ENCODE measurements at regions not wholly inside any gene's neighbourhood (a gene's known extent, or its start where the extent isn't known, plus 50 kb on each side); places are given as distances from the start of the nearest gene placed in this dataset.

GRCh38 chr3:69531576-69532546 is 146.0 kb upstream of the FRMD4B start:
- Histone ChIP-seq H3K4me3 (ENCODE audit: low read length) (no peak overlapping the region), H3K36me3 (replicated peaks; ENCODE audit: low read depth, low read length) (no peaks in the 10 kb centered on the region), H2AFZ (ENCODE audit: low read depth, low read length) (no peak overlapping the region), H3K9me3 (ENCODE audit: insufficient read depth, low read length) (no peaks in the 10 kb centered on the region; the same call in 1 of the 2 replicates), H3K27ac (ENCODE audit: low read length) (no peak overlapping the region), H3K4me2 (ENCODE audit: low read length) (no peak overlapping the region), H3K4me1 (ENCODE audit: low read length) (no peaks in the 10 kb centered on the region), H3K9ac (ENCODE audit: low read length) (no peak overlapping the region), H3K27me3 (ENCODE audit: low read depth, low read length) (peaks cover 8% of the 10 kb centered on the region; the same call in 1 of the 2 replicates), H4K20me1 (ENCODE audit: insufficient read depth, low read length) (no peaks in the 10 kb centered on the region), H3K79me2 (ENCODE audit: low read length) (no peaks in the 10 kb centered on the region)
- no peak for TF ChIP-seq EZH2phosphoT487 (IDR thresholded peaks at IDR 0.05; ENCODE audit: low read depth)
- TF ChIP-seq, protein P1, sequence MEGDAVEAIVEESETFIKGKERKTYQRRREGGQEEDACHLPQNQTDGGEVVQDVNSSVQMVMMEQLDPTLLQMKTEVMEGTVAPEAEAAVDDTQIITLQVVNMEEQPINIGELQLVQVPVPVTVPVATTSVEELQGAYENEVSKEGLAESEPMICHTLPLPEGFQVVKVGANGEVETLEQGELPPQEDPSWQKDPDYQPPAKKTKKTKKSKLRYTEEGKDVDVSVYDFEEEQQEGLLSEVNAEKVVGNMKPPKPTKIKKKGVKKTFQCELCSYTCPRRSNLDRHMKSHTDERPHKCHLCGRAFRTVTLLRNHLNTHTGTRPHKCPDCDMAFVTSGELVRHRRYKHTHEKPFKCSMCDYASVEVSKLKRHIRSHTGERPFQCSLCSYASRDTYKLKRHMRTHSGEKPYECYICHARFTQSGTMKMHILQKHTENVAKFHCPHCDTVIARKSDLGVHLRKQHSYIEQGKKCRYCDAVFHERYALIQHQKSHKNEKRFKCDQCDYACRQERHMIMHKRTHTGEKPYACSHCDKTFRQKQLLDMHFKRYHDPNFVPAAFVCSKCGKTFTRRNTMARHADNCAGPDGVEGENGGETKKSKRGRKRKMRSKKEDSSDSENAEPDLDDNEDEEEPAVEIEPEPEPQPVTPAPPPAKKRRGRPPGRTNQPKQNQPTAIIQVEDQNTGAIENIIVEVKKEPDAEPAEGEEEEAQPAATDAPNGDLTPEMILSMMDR (IDR thresholded peaks at IDR 0.05; ENCODE audit: low read depth, low read length): no peak

- no peak overlapping the region for H2AFZ ChIP-seq (ENCODE audit: low read depth, low read length)
- no peaks in the 10 kb centered on the region for H3K36me3 ChIP-seq (replicated peaks; ENCODE audit: low read depth, low read length)
- H3K4me1 ChIP-seq (ENCODE audit: low read length): no peaks in the 10 kb centered on the region
- TF ChIP-seq EZH2phosphoT487 (IDR thresholded peaks at IDR 0.05; ENCODE audit: low read depth): no peak
- TF ChIP-seq, protein P1 (IDR thresholded peaks at IDR 0.05; ENCODE audit: low read depth, low read length): no peak
- no peak overlapping the region for H3K4me2 ChIP-seq (ENCODE audit: low read length)
- no peaks in the 10 kb centered on the region for H4K20me1 ChIP-seq (ENCODE audit: insufficient read depth, low read length)
- no peak overlapping the region for H3K9ac ChIP-seq (ENCODE audit: low read length)
- no peaks in the 10 kb centered on the region for H3K79me2 ChIP-seq (ENCODE audit: low read length)
- H3K27ac ChIP-seq (ENCODE audit: low read length): no peak overlapping the region
- no peaks in the 10 kb centered on the region; the same call in 1 of the 2 replicates for H3K9me3 ChIP-seq (ENCODE audit: insufficient read depth, low read length)
- peaks cover 8% of the 10 kb centered on the region; the same call in 1 of the 2 replicates for H3K27me3 ChIP-seq (ENCODE audit: low read depth, low read length)
- no peak overlapping the region for H3K4me3 ChIP-seq (ENCODE audit: low read length)
Measured at GRCh38 chr3:69530554-69530953, 144.7 kb upstream of the FRMD4B start.

DNA sequence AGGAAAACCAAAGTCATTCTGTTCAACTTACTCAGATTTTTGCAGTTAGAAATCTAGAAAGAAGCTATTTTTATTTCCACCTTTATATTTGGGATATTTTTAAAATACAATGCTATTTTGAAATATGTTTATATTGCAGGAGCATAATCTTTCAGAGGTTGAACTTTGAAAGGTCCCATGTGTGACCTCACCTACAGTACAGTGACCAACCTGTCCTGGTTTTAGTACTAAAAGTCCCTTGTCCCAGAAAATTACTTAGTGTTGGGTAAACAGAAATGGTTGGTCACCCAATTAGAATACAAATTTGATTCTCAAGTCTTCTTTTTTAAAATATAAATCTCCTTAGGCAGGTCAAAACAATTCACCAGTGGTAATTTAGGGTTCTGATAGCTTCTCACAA is 141.6 kb upstream of the FRMD4B start:
- no peak overlapping the region for H2AFZ ChIP-seq (ENCODE audit: low read depth, low read length)
- no peak overlapping the region for H3K4me3 ChIP-seq (ENCODE audit: low read length)
- H4K20me1 ChIP-seq (ENCODE audit: insufficient read depth, low read length): no peaks in the 10 kb centered on the region
- H3K27ac ChIP-seq (ENCODE audit: low read length): no peak overlapping the region
- H3K4me2 ChIP-seq (ENCODE audit: low read length): no peak overlapping the region
- H3K79me2 ChIP-seq (ENCODE audit: low read length): no peaks in the 10 kb centered on the region
- H3K36me3 ChIP-seq (replicated peaks; ENCODE audit: low read depth, low read length): no peaks in the 10 kb centered on the region
- peaks cover 8% of the 10 kb centered on the region; the same call in 1 of the 2 replicates for H3K27me3 ChIP-seq (ENCODE audit: low read depth, low read length)
- H3K4me1 ChIP-seq (ENCODE audit: low read length): no peaks in the 10 kb centered on the region
- no peaks in the 10 kb centered on the region; the same call in 1 of the 2 replicates for H3K9me3 ChIP-seq (ENCODE audit: insufficient read depth, low read length)
- no peak overlapping the region for H3K9ac ChIP-seq (ENCODE audit: low read length)
- TF ChIP-seq EZH2phosphoT487 (IDR thresholded peaks at IDR 0.05; ENCODE audit: low read depth): no peak
- TF ChIP-seq, protein P1 (IDR thresholded peaks at IDR 0.05; ENCODE audit: low read depth, low read length): no peak

GRCh38 chr3:69524816-69525215 is 138.9 kb upstream of the FRMD4B start:
- Histone ChIP-seq H3K27ac (ENCODE audit: low read length) (no peak overlapping the region), H3K9ac (ENCODE audit: low read length) (no peak overlapping the region)

More at GRCh38 chr3:69524816-69525215, 138.9 kb upstream of the FRMD4B start:
- Histone ChIP-seq H3K4me1 (ENCODE audit: low read length) (no peaks in the 10 kb centered on the region), H3K4me3 (ENCODE audit: low read length) (no peak overlapping the region), H3K4me2 (ENCODE audit: low read length) (no peak overlapping the region), H2AFZ (ENCODE audit: low read depth, low read length) (no peak overlapping the region), H3K9me3 (ENCODE audit: insufficient read depth, low read length) (no peaks in the 10 kb centered on the region; the same call in 1 of the 2 replicates), H3K79me2 (ENCODE audit: low read length) (no peaks in the 10 kb centered on the region), H4K20me1 (ENCODE audit: insufficient read depth, low read length) (no peaks in the 10 kb centered on the region), H3K27me3 (ENCODE audit: low read depth, low read length) (0 out of 2 replicates have a peak, but pooled peaks cover 2% of the 10 kb centered on the region), H3K36me3 (replicated peaks; ENCODE audit: low read depth, low read length) (no peaks in the 10 kb centered on the region)
- TF ChIP-seq, protein P1 (IDR thresholded peaks at IDR 0.05; ENCODE audit: low read depth, low read length): no peak
- TF ChIP-seq EZH2phosphoT487 (IDR thresholded peaks at IDR 0.05; ENCODE audit: low read depth): no peak

Measured in OCI-LY3 (cell line).